ENCODE measurements at regions not wholly inside any gene's neighbourhood (a gene's known extent, or its start where the extent isn't known, plus 50 kb on each side); places are given as distances from the start of the nearest gene placed in this dataset.
"Not testable (repeated sequence)": the region's sequence is repeated elsewhere in the genome, so short reads cannot be mapped to it uniquely, and the experiment has no call there.

DNA sequence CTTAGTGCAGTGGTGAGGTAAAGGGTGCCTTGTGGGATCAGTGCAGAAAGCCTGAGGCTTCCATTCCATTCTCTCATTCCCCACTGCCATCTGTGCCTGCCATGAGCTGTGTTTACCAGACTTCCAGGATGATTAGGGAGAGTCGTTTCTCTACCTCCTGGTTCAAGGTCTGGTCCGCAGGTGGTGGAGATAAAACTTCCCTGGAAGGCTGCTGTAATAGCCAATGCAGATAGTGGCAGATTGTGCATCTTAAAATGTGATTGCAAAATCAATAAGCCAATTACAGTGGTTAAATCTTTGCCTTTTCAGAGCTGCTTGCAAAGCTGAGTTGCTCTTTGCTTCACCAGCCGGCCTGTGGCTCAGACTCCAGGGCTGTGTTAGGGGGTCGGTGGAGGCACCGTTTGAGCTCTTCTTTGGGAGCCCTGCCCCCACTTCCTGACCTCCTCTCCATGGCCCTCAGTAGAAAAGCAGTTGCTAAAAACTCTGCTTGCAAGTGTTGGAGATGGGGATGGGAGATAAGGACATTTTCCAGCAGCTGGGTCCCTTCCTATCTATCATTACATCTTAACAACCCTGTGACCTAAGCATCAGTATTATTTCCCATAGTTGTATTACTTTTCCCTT lies 95.2 kb upstream of the HS6ST1 start:
- Histone ChIP-seq H3K27me3 (ENCODE audit: control insufficient read depth in 1 of 2, insufficient read depth in 2 of 2, low read length in 2 of 2) (no peaks in the 10 kb centered on the region), H3K9ac (ENCODE audit: low read length) (no peak overlapping the region), H3K4me3 (ENCODE audit: low read depth in 1 of 2, low read length in 2 of 2) (no peak overlapping the region), H3K9me3 (ENCODE audit: low read length) (no peaks in the 10 kb centered on the region), H3K27ac (ENCODE audit: low read depth, low read length) (no peak overlapping the region), H3K4me1 (ENCODE audit: insufficient read depth, low read length) (no peaks in the 10 kb centered on the region), H3K36me3 (ENCODE audit: insufficient read depth, low read length) (no peaks in the 10 kb centered on the region)

DNA sequence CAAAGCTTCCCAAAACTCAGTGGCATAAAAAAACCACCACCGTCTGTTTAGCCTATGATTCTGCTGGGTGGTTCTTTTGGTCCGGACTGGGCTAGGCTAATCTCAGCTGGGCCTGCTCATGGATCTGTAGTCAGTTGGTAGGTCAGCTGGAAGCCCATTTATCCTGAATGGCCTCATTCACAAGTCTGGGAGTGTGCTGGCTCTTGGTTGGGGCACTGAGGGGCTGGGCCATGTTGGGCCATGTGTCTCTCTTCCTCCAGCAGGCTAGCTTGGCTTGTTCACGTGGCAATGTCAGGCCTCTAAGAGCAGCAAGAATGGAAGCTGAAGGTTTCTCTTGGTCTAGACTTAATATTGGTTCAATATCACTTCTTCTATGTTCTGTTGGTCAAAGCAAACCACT lies 95.7 kb upstream of the HS6ST1 start:
- no peak overlapping the region for H3K27ac ChIP-seq (ENCODE audit: low read depth, low read length)
- H3K9me3 ChIP-seq (ENCODE audit: low read length), result no peaks in the 10 kb centered on the region
- H3K9ac ChIP-seq (ENCODE audit: low read length), result no peak overlapping the region
- H3K36me3 ChIP-seq (ENCODE audit: insufficient read depth, low read length), result no peaks in the 10 kb centered on the region
- H3K27me3 ChIP-seq (ENCODE audit: control insufficient read depth in 1 of 2, insufficient read depth in 2 of 2, low read length in 2 of 2), result no peaks in the 10 kb centered on the region
- no peaks in the 10 kb centered on the region for H3K4me1 ChIP-seq (ENCODE audit: insufficient read depth, low read length)
- H3K4me3 ChIP-seq (ENCODE audit: low read depth in 1 of 2, low read length in 2 of 2), result no peak overlapping the region

DNA sequence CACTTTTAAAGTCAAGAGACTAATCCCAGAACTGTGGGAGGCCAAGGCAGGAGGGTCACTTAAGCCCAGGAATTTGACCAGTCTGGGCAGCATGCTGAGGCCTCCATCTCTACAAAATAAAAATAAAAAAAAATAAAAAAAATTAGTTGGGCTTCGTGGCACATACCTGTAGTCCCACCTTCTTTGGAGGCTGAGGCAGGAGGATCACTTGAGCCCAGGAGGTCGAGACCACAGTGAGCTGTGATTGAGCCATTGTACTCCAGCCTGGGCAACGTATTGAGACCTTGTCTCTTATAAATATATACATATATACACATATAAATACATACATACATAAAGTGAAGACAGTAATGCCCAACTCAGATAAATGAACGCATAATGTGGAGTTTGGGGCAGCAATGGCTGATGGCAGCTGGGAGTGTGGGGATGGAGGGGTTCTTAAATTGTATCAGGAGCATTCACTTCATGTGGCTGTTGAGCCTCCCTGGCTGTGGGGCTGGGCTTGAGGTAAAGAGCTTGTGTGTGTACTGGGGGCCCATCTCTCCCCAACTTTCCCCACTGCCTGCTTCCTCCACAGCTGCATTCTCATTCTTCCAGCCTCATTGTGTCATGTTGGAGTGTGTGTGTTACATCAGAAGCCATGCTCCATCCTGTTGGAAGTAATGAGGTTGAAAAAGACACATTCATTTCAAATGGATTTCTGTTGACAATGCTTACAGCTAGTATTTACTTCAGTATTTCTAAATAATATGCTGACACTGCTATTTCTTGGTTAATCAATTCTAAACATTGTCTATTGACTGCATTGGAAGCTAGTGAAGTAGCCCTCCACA lies 96.5 kb upstream of the HS6ST1 start:
- no peaks in the 10 kb centered on the region for H3K4me1 ChIP-seq (ENCODE audit: insufficient read depth, low read length)
- H3K36me3 ChIP-seq (ENCODE audit: insufficient read depth, low read length), result no peaks in the 10 kb centered on the region
- H3K27ac ChIP-seq (ENCODE audit: low read depth, low read length), result no peak overlapping the region
- H3K27me3 ChIP-seq (ENCODE audit: control insufficient read depth in 1 of 2, insufficient read depth in 2 of 2, low read length in 2 of 2), result no peaks in the 10 kb centered on the region
- H3K9me3 ChIP-seq (ENCODE audit: low read length), result no peaks in the 10 kb centered on the region
- H3K9ac ChIP-seq (ENCODE audit: low read length), result no peak overlapping the region
- H3K4me3 ChIP-seq (ENCODE audit: low read depth in 1 of 2, low read length in 2 of 2), result no peak overlapping the region

DNA sequence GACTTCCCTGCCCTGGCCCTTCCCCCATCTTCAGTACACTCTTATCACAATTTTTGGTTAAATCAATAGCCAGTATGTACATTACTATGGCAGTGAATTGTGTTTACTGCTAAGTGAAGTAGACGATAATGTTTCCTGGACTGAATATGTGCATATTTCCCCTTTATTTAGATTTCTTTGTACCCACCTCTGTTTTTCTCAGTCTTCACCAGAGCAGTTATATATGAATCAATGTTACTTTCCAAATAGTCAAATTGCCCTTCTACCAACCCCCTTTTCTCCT lies 97.1 kb upstream of the HS6ST1 start:
- Histone ChIP-seq H3K27me3 (ENCODE audit: control insufficient read depth in 1 of 2, insufficient read depth in 2 of 2, low read length in 2 of 2) (no peaks in the 10 kb centered on the region), H3K4me1 (ENCODE audit: insufficient read depth, low read length) (no peaks in the 10 kb centered on the region), H3K27ac (ENCODE audit: low read depth, low read length) (no peak overlapping the region)

DNA sequence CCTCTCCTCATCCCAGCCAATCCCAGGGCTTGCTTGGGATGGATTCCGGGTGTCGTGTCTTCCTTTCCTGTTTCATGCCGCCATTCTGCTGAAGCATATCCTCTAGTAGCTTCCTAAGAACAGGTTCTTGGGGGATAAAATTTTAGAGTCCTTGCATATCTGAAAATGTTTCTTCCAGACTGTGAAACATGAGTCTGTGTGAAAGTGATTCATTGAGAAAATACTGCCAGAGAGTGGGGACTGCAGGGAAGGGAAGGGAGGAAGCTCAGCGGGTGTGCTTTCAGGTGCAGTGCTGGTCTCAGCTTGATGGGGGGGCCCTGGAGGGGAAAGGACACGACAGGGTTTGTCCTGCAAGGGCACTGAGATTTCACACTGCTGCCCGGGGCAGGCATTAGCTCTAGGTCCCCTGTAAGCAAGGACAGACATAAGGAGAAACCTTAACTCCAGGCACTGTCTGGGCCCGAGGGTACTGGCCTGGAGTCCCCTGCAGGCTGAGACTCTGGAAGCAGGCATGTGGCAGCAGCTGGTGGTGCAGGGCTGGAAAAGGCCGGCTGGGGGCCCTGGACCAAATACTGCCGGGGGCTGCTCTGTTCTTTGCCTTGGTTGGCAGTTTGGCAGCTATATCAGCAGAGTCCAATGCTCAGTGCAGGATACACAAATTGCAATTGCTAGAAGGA lies 97.6 kb upstream of the HS6ST1 start:
- Histone ChIP-seq H3K4me1 (ENCODE audit: insufficient read depth, low read length) (no peaks in the 10 kb centered on the region), H3K36me3 (ENCODE audit: insufficient read depth, low read length) (no peaks in the 10 kb centered on the region), H3K4me3 (ENCODE audit: low read depth in 1 of 2, low read length in 2 of 2) (no peak overlapping the region), H3K9me3 (ENCODE audit: low read length) (no peaks in the 10 kb centered on the region), H3K27me3 (ENCODE audit: control insufficient read depth in 1 of 2, insufficient read depth in 2 of 2, low read length in 2 of 2) (no peaks in the 10 kb centered on the region), H3K27ac (ENCODE audit: low read depth, low read length) (no peak overlapping the region), H3K9ac (ENCODE audit: low read length) (no peak overlapping the region)

More for the DNA sequence above, 97.1 kb upstream of the HS6ST1 start:
- Histone ChIP-seq H3K9me3 (ENCODE audit: low read length) (no peaks in the 10 kb centered on the region), H3K9ac (ENCODE audit: low read length) (no peak overlapping the region), H3K4me3 (ENCODE audit: low read depth in 1 of 2, low read length in 2 of 2) (no peak overlapping the region), H3K36me3 (ENCODE audit: insufficient read depth, low read length) (no peaks in the 10 kb centered on the region)

DNA sequence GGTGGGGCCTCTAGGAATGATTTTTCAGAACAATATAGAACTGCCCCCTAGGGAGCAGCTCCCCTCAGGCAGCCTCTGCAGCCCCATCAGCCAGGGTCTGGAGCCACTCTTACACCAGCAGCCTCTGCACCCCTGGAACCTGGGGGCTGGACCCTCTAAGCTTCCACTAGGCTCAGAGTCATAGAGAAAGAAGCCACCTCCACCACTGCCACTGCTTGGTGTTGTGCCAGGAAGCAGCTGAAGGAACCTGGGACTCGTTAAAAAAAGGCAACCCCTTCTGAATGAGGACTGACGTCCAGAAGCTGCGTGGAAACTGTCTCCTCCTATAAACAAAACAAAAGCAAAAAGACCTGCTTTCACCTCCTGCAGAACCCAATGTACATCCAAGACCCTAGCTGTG lies 98.1 kb upstream of the HS6ST1 start:
- Histone ChIP-seq H3K9me3 (ENCODE audit: low read length) (no peaks in the 10 kb centered on the region), H3K4me1 (ENCODE audit: insufficient read depth, low read length) (no peaks in the 10 kb centered on the region), H3K27ac (ENCODE audit: low read depth, low read length) (no peak overlapping the region), H3K4me3 (ENCODE audit: low read depth in 1 of 2, low read length in 2 of 2) (no peak overlapping the region), H3K9ac (ENCODE audit: low read length) (no peak overlapping the region), H3K36me3 (ENCODE audit: insufficient read depth, low read length) (no peaks in the 10 kb centered on the region), H3K27me3 (ENCODE audit: control insufficient read depth in 1 of 2, insufficient read depth in 2 of 2, low read length in 2 of 2) (no peaks in the 10 kb centered on the region)

DNA sequence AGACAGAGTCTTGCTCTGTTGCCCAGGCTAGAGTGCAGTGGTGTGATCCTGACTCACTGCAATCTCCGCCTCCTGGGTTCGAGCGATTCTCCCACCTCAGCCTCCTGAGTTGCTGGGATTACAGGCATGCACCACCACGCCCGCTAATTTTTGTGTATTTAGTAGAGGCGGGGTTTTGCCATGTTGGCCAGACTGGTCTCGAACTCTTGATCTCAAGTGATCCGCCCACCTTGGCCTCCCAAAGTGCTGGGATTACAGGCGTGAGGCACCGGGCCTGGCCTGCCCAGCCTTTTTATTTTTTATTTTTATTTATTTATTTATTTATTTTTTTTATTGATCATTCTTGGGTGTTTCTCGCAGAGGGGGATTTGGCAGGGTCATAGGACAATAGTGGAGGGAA lies 98.6 kb upstream of the HS6ST1 start:
- not testable (repeated sequence) for H3K4me1 ChIP-seq (ENCODE audit: insufficient read depth, low read length); H3K4me3 ChIP-seq (ENCODE audit: low read depth in 1 of 2, low read length in 2 of 2); H3K9ac ChIP-seq (ENCODE audit: low read length); H3K9me3 ChIP-seq (ENCODE audit: low read length); H3K36me3 ChIP-seq (ENCODE audit: insufficient read depth, low read length); H3K27me3 ChIP-seq (ENCODE audit: control insufficient read depth in 1 of 2, insufficient read depth in 2 of 2, low read length in 2 of 2); H3K27ac ChIP-seq (ENCODE audit: low read depth, low read length)

DNA sequence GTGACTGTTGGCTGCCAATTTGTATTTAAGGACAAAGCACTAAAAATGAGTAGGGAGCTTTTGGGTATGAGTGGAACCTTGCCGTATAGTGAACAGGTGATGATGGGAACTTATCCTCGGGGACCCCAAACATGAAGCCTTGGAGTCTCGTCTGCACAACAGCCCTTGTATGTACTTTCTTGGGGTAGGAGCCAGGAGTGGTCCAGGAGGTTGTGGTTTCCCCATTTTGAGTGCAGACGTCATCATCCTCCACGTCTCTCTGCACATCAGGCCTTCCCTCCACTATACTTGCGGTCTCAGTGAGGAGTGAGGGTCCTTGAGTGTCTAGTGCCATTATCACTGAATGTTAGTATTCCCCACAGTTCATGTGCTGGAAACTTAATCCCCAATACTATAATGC lies 101.5 kb upstream of the HS6ST1 start:
- H3K4me3 ChIP-seq (ENCODE audit: low read depth in 1 of 2, low read length in 2 of 2), result no peak overlapping the region
- H3K4me1 ChIP-seq (ENCODE audit: insufficient read depth, low read length), result no peaks in the 10 kb centered on the region
- H3K27ac ChIP-seq (ENCODE audit: low read depth, low read length), result no peak overlapping the region
- no peak overlapping the region for H3K9ac ChIP-seq (ENCODE audit: low read length)
- no peaks in the 10 kb centered on the region for H3K27me3 ChIP-seq (ENCODE audit: control insufficient read depth in 1 of 2, insufficient read depth in 2 of 2, low read length in 2 of 2)
- H3K9me3 ChIP-seq (ENCODE audit: low read length), result no peaks in the 10 kb centered on the region
- H3K36me3 ChIP-seq (ENCODE audit: insufficient read depth, low read length), result no peaks in the 10 kb centered on the region

DNA sequence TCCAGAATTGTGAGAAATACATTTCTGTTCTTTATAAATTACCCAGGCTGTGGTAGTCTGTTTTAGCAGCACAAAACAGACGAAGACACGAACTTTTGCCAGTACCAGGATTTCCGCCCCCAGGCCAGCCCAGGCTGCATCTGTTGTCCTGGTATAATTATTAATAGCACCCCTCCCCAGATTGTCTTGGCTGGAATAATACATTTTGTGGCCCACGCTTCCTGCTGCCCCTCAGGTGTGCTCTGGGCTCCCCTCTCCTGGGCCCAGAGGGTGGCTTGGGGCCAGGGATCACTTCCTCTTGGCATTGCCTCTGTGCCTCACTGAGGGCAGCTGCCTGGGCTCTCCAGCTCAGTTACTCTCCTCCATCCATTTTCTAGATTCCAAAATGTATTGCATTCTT lies 102.1 kb upstream of the HS6ST1 start:
- Histone ChIP-seq H3K36me3 (ENCODE audit: insufficient read depth, low read length) (no peaks in the 10 kb centered on the region), H3K4me1 (ENCODE audit: insufficient read depth, low read length) (no peaks in the 10 kb centered on the region), H3K9ac (ENCODE audit: low read length) (no peak overlapping the region), H3K27me3 (ENCODE audit: control insufficient read depth in 1 of 2, insufficient read depth in 2 of 2, low read length in 2 of 2) (no peaks in the 10 kb centered on the region), H3K4me3 (ENCODE audit: low read depth in 1 of 2, low read length in 2 of 2) (no peak overlapping the region), H3K27ac (ENCODE audit: low read depth, low read length) (no peak overlapping the region), H3K9me3 (ENCODE audit: low read length) (no peaks in the 10 kb centered on the region)

DNA sequence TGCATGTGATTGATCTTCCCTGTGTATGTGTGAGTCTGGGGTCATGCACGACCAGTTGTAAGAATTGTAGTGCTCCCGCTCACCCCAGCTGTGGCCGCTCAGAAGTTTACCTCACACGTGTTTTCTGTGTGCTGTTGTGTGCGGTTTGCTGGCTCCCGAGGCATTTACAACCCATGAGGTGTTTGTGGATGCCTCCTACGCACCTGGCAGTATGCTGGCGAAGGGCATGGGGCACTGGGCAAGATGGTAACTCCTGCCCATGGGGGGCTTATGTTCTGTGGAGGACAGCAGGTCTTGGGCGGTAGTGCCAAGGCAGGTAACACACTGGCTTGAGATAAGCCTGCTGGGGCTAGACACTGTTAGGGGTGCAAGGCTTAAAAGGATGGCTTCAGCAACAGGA lies 102.6 kb upstream of the HS6ST1 start:
- Histone ChIP-seq H3K9me3 (ENCODE audit: low read length) (no peaks in the 10 kb centered on the region), H3K4me1 (ENCODE audit: insufficient read depth, low read length) (no peaks in the 10 kb centered on the region), H3K27ac (ENCODE audit: low read depth, low read length) (no peak overlapping the region), H3K9ac (ENCODE audit: low read length) (no peak overlapping the region), H3K27me3 (ENCODE audit: control insufficient read depth in 1 of 2, insufficient read depth in 2 of 2, low read length in 2 of 2) (no peaks in the 10 kb centered on the region), H3K36me3 (ENCODE audit: insufficient read depth, low read length) (no peaks in the 10 kb centered on the region), H3K4me3 (ENCODE audit: low read depth in 1 of 2, low read length in 2 of 2) (no peak overlapping the region)

DNA sequence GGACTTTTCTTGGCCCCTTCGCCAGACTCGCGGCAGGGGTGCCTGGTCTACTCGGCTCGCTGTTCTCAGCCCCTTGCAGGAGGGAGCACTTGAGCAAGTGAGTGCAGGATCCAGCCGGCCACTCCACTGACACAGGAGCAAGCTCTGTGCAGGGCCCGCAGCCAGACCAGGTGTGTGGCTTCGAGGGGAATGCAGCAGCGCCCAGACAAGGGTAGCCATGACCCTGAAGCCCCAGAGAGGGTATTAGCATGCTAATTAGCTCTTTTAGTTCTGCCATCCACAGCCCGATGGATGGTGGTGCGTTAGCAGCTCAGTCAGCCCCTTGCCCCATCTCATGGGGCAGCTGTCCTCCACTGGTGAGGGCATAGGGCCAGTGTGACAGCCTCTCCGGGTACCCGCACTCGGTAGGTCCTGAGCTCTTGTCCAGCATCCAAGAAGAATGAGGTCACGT lies 103.2 kb upstream of the HS6ST1 start:
- Histone ChIP-seq H3K27ac (ENCODE audit: low read depth, low read length) (no peak overlapping the region), H3K27me3 (ENCODE audit: control insufficient read depth in 1 of 2, insufficient read depth in 2 of 2, low read length in 2 of 2) (no peaks in the 10 kb centered on the region), H3K9ac (ENCODE audit: low read length) (no peak overlapping the region), H3K9me3 (ENCODE audit: low read length) (no peaks in the 10 kb centered on the region), H3K4me1 (ENCODE audit: insufficient read depth, low read length) (no peaks in the 10 kb centered on the region), H3K4me3 (ENCODE audit: low read depth in 1 of 2, low read length in 2 of 2) (no peak overlapping the region), H3K36me3 (ENCODE audit: insufficient read depth, low read length) (no peaks in the 10 kb centered on the region)

Data from muscle layer of colon (tissue), 2 donors.